HG03039 (cell line): ENCODE measurements at regions not wholly inside any gene's neighbourhood (a gene's known extent, or its start where the extent isn't known, plus 50 kb on each side); places are given as distances from the start of the nearest gene placed in this dataset.
"Not testable (repeated sequence)": the region's sequence is repeated elsewhere in the genome, so short reads cannot be mapped to it uniquely, and the experiment has no call there.

Source experiments
- ATAC-seq: cut with Tn5 transposase; IDR thresholded peaks from one replicate; pipeline ENCODE4 v1.9.1; 2021; ENCODE audit warnings: mild to moderate bottlenecking, moderate library complexity; ENCODE audit not compliant: unreplicated experiment

DNA sequence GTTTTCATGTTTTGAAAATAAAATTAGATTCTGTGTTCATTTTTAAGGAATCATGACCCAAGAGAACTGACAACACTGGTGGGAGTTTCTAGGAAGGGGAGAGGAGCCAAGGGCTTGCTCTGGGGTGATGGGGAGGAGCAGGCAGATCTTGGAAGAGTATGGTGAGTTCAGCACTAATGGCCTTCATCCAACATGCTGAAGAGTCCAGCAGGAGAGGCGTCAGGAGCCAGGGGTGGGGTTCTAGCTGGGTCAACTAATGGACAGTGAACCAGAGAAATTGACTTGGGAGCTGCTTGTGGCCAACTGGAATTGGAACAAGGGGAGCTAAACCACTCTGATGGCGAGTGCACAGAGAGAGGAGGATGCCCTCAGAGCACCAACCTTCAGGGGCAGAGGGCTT, 107.1 kb downstream of the MRPL14 start:
- no peak for ATAC-seq

DNA sequence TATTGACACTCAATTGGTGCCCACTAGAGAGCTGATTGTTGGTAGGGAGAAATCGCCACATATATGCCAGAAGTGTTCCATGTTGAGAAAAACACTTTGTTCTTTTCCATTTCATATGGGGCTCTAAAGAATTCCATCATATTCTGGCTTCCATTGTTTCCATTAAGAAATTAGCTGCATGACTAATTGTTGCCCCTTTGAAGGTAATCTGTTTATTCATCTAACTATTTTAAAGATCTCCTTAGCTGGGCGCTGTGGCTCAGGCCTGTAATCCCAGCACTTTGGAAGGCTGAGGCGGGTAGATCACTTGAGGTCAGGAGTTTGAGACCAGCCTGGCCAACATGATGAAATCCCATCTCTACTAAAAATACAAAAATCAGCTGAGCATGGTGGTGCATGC, 109.9 kb downstream of the MRPL14 start:
- ATAC-seq, result not testable (repeated sequence)

GRCh38 chr6:44016131-44016870, 111.0 kb downstream of the MRPL14 start:
- ATAC-seq, result no peak

GRCh38 chr6:44012078-44012493, 115.2 kb downstream of the MRPL14 start:
- no peak for ATAC-seq

DNA sequence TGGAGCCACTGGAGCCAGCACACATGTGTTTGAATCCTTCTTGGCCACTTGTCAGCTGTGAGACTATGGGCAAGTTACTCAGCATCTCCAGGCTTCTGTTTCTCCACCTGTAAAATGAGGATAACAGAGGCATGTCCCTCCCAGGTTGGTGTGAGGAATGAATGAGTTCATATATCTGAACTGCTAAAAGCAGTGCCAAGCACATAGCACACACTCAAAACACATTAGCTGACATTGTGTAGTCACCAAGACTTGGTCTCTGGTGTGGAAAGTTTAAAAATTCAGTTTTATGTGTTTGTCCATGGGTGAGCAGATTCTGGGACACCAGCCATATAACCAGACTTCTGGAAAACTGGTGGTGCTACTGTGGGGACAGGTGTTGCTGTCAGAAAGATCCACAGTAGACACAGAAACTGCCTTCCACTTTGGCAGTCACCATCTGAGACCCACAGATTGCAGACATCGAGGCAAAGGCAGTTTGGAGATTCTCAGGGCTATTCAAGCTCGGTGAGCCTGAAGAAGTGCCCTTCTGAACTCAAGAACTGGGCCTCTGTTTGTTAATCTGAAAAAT, 115.8 kb downstream of the MRPL14 start:
- no peak for ATAC-seq

DNA sequence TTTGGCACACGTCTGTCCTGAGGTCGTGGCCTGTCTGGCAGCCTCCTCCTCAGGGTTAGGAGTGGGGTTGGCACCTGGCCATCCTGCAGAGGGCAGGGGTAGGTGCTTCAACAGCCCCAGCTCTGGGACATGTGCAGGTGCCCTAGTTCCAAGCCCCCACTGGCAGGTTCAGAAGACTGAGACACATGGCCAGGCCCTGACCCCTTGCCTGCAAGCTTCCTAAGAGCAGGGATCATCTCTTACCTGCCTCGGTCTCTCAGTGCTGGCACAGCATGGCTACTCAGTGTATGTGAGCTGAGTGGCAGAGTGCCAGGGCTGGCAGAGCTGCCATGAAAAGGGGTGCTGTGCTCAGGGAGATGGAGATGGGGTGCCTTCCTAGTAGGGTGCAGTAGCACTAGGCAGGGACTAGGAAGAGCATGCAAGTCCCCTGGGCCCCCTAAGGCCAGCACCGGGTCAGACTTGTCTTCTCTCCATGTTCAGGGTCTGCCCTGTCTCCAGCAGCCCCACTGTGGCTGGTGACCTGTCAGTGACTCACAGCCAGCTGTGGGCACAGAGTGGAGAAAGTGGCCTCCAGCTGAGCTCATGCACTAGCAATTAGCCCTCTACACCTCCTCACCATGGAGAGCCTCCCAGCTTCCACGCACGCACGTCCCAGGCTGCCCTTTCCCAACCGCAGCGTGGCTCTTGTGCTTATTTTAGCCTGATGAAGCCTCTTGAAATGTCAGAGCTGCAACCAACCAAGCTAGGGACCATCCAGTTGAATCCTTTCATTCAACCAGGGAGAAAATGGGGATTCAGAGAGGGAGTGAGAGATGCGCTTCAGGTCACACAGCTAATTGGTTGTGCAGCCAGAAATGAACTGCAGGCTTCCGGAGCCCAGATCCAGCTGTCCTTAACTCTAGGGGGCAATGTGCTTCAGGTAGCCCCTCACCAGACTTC, 116.6 kb downstream of the MRPL14 start:
- no peak for ATAC-seq

- ATAC-seq, result no peak
Observed at GRCh38 chr6:44009425-44010321, 117.6 kb downstream of the MRPL14 start.

DNA sequence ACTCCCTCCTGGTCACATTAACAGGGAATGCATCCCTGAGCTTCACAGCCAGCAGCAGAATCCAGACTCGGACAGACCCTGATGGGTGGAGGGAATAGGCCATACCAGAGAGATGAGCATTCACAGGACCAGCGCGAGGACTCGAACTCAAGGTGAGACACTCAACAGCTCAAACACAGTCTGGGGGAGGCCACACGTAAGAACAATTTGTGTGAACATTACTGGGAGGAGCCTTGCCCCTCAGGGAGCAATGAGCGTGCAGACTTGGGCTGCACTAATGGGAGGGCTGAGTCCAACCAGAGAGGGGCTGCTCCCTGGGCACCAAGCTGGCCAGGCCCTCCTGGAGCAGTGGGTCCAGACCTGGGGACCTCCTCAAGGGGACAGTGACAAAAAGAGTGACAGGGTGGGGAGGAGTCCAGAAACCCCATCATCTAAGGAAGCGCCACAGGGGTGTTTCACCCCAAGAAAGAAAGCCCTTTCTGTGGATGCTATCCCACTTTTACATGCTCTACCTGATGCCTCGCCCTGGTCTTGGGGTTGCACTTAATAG, 118.4 kb downstream of the MRPL14 start:
- ATAC-seq, result no peak

GRCh38 chr6:44007818-44008621, 119.2 kb downstream of the MRPL14 start:
- no peak for ATAC-seq

GRCh38 chr6:44006872-44007303, 120.4 kb downstream of the MRPL14 start:
- ATAC-seq, result no peak

- ATAC-seq, result no peak
Observed at GRCh38 chr6:44006123-44006871, 121.0 kb downstream of the MRPL14 start.

GRCh38 chr6:44005507-44005903, 121.7 kb downstream of the MRPL14 start:
- no peak for ATAC-seq

- ATAC-seq, result no peak
Observed at GRCh38 chr6:44004625-44005506, 122.4 kb downstream of the MRPL14 start.

DNA sequence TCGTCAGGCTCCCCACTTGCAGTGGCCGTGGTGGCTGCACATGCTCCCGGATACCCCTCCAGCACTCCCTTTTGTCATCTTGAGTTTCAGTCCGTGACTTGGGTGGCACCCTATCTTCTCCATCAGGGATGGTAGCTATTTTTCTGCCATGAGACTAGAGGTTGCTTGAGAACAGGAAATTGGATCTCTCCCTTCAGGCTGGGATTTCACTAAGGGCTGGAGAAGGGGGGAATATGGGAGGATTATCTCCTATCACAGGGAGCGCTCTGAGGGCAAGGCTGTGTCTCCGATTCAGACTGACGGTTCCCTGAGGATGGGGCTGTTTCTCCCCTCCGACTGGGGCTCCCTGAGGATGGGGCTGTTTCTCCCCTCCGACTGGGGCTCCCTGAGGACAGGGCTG, 123.1 kb downstream of the MRPL14 start:
- no peak for ATAC-seq

- no peak for ATAC-seq
Observed at GRCh38 chr6:44003345-44004061, 123.7 kb downstream of the MRPL14 start.

- peak; percentile 42 for ATAC-seq
Observed at GRCh38 chr6:44002593-44003344, 124.5 kb downstream of the MRPL14 start.
